ENCODE measurements at regions not wholly inside any gene's neighbourhood (a gene's known extent, or its start where the extent isn't known, plus 50 kb on each side); places are given as distances from the start of the nearest gene placed in this dataset.

DNA sequence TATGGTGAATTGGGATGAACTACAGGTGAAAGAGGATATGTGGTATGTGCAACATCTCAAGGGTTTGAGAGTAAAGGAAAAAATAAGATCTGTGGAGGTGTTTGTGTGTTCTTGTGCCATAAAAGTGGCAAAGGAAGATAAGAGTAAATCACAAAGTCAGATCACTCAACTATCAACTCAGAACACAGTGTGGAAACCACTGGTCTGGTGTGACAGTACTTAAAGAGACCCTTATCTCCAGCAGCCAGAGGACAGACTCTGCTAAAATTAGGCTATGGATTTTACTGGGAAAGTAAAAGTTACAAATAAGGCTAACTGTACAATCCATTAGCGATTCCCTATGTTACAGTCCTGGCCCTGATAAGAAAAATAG is 54.0 kb upstream of the PRDM8 start:
- TF ChIP-seq EZH2 (IDR thresholded peaks at IDR 0.05; ENCODE audit: low read depth, low read length, severe bottlenecking) (no peak), POLR2A (IDR thresholded peaks at IDR 0.05; ENCODE audit: control extremely low read depth in 1 of 2, low read depth in 2 of 2, low read length in 2 of 2) (no peak), NRF1 (IDR thresholded peaks at IDR 0.05; ENCODE audit: low read depth, low read length) (no peak), POLR2AphosphoS5 (IDR thresholded peaks at IDR 0.05; ENCODE audit: low read depth, low read length) (no peak)
- TF ChIP-seq, protein P1, sequence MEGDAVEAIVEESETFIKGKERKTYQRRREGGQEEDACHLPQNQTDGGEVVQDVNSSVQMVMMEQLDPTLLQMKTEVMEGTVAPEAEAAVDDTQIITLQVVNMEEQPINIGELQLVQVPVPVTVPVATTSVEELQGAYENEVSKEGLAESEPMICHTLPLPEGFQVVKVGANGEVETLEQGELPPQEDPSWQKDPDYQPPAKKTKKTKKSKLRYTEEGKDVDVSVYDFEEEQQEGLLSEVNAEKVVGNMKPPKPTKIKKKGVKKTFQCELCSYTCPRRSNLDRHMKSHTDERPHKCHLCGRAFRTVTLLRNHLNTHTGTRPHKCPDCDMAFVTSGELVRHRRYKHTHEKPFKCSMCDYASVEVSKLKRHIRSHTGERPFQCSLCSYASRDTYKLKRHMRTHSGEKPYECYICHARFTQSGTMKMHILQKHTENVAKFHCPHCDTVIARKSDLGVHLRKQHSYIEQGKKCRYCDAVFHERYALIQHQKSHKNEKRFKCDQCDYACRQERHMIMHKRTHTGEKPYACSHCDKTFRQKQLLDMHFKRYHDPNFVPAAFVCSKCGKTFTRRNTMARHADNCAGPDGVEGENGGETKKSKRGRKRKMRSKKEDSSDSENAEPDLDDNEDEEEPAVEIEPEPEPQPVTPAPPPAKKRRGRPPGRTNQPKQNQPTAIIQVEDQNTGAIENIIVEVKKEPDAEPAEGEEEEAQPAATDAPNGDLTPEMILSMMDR (IDR thresholded peaks at IDR 0.05; ENCODE audit: control extremely low read depth in 1 of 3, insufficient read depth in 1 of 3, low read depth in 1 of 3, low read length in 3 of 3) = no peak
- TF ChIP-seq, protein P2, sequence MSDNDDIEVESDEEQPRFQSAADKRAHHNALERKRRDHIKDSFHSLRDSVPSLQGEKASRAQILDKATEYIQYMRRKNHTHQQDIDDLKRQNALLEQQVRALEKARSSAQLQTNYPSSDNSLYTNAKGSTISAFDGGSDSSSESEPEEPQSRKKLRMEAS (IDR thresholded peaks at IDR 0.05) = no peak
- TF ChIP-seq, protein P3, sequence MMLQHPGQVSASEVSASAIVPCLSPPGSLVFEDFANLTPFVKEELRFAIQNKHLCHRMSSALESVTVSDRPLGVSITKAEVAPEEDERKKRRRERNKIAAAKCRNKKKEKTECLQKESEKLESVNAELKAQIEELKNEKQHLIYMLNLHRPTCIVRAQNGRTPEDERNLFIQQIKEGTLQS (IDR thresholded peaks at IDR 0.05; ENCODE audit: insufficient read depth, low read depth, low read length) = no peak
